GM19328 (cell line): ENCODE measurements at regions not wholly inside any gene's neighbourhood (a gene's known extent, or its start where the extent isn't known, plus 50 kb on each side); places are given as distances from the start of the nearest gene placed in this dataset.
"Not testable (repeated sequence)": the region's sequence is repeated elsewhere in the genome, so short reads cannot be mapped to it uniquely, and the experiment has no call there.

Experiments
- ATAC-seq: cut with Tn5 transposase; IDR thresholded peaks from one replicate; pipeline ENCODE4 v1.9.1; 2021; ENCODE audit warnings: mild to moderate bottlenecking, moderate library complexity; ENCODE audit not compliant: unreplicated experiment

DNA sequence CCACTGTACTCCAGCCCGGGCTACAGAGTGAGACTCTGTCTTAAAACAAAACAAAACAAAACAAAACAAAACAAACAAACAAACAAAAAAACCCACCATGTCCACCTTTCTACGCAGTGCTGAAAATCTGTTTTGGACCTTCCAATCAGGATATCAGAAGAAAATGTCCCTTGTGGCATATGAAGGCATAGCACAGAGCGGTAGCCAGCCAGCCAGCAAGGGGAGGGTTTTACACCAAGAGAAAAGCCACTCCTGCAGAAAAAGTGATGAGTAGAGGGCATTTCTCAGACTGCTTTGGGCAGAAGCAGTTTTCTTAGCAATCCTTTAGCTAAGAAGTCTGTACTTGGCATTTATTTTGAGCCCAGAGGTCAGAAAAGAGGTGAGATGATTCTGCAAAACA lies 612.2 kb downstream of the TYW1 start:
- ATAC-seq, result no peak

DNA sequence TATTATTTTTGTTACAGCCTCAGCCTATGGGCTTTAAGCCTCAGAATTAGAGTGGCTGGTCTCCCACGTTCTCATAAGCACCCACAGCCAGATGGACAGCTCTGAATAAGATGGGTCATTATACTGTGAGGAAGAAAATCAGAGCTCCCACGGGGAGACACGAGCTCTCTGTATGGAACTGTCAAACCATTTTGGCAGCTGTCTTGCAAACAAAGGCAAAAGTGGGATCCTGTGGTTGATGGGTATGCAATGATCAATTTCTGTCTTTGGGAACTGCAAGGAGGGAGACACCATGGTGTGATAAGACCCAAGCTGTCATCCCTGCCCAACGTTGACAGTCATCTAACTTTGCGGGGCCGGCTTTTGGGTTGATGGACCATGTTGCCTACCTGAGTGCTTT lies 614.3 kb downstream of the TYW1 start:
- ATAC-seq, result no peak

DNA sequence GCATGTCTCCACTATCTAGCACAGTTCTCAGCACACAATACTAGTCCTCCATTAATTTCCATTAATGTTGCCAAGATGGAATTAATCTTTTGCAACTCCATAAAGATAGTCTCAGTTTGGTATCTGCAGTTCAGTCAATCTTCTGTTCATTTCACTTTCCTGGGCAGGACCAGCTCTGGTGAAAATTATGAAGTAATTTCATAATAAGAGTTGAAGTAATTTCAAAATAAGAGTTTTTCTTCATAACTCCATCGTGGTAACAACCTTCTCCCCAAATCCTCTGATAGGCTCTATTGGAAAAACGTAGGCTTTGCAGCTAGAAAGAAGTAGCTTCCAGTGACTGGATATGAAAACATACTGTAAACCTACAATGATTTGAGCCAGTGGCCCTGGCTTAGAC lies 618.2 kb downstream of the TYW1 start:
- ATAC-seq, result no peak

DNA sequence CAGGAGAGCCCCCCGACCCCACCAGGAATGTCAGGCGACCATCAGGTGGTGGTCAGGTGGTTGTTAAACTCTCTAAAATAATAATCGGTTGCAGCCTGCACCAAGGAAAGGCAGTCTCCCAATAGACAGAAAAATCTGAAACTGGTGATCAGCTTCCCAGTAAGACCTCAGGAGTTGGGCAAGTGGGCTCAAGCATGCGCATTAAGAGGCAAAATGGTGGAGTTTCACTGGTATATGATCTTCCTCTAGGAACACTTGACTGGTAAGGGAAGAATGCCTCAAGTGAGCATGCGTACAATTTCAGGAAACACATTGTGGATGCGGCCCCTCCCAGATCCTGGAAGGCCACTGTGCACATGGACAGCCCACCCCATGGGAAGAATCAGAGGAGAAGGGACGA lies 619.9 kb downstream of the TYW1 start:
- no peak for ATAC-seq

DNA sequence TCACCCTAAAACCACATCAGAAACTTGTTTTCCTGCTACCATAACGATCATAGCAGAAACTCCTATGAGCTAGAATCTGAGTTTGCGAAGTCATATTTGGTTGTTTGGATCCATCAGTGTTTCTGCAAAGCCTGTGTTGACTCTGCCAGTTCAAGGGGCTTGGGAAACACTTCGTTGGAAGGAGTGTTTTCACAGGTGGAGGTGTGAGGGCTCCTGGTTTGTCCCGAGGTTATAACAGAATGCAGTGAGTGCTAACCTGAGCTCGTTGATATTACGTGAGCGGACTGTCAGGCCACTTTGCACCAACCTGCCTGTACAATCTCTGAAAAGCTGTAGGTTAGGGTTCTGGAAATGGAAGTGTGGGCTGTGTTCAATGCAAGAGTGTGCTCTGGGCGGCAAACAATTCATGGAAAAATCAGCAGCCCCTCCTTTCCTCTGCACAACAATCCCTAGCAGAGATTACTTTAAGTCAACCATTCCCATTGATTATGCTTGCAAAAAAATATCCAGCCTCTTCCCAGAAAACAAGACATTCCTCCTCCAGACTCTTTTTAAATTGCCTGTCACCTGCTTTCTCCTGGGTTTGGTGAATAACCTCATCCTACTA lies 622.0 kb downstream of the TYW1 start:
- ATAC-seq, result no peak

DNA sequence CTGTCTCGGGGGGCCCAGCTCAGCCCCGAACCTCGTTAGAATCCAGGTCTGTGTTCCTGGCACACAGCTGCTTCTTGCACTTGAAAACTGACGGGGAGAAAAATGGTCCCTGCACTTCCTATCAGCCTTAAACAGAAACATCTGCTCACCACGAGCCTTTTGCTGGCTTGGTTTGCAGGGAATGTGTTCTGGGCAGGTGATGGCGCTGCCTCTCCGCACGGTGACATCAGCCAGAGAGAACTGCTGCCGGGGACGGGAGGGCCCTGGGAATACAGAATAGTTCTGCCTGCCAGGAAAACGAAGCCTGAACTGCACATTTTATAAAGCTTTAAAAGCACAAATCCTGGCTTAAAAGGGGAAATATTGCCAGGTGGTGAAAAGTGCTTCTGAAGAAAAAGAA lies 622.5 kb downstream of the TYW1 start:
- ATAC-seq, result no peak

DNA sequence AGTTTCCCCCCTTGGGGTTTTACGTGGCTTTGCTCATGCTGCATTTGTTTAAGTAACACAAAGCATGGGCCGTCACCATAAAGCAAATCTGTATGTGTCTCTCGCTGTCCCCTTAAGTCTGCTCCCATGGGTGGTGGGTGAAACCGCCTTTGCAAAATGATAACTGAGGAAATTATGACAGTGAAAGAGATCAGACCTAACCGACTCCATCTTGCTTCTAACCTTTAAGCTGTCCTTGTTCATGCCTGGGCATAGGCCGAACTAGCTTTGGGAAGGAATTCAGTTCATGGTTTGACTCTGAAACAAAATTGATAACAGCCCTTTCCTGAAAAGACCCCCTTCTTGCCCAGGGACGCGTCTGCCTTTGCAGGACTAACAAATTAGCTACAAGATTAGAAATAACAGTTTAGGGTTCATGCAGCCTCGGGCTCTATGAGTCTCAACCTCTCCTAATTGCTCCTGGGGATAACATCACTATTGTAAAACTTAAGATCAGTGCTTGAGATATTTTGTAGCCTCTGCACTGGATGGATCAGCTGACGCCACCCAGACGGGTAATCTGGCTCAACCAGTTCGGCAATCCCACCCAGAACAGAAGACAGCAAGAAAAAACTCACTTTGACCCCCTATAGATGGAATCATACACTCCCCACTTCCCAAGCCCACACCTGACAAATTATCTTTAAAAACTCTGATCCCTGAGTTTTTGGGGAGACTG lies 623.7 kb downstream of the TYW1 start:
- ATAC-seq, result no peak

DNA sequence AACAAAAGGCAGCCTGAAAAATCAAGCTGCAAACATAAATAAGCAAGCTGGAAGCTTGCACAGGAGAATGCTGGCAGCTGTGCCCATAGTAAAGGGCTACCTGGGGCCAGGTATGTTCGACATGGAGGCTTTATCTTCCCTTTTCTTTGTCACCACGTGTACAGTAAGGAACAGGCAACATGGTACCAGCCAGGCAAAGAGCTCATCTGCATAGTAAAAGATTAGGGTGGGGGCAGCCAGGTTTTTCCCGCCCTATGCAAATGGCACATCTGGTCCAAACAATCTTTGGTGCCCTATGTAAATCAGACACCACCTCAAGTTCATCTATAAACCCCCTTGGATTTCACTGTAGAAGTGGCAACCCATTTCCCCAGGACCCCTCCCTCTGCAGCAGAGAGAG lies 625.1 kb downstream of the TYW1 start:
- ATAC-seq, result no peak

DNA sequence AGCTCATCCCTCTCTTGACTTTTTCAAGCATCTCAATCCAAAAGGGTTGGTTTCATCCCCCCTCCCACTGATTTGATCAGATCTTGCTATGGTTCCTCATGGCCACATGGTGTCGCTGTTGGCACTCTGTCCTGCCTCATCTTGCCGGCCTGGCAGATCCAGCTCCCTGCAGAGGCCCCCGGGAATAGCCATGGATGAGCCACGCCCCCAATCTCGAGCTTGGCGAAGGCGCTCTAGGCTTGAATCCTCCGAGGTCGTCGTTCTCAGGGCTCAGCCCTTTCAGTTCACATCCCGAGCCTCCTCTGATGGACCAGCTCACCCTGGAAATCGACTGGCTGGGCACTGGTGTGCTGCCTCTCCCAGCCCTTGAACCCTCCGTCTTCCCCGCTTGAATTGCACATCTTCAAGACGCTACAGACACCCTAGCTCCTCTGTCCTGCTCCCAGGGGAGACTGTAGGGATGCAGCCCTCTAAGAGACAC lies 628.7 kb downstream of the TYW1 start:
- no peak for ATAC-seq

DNA sequence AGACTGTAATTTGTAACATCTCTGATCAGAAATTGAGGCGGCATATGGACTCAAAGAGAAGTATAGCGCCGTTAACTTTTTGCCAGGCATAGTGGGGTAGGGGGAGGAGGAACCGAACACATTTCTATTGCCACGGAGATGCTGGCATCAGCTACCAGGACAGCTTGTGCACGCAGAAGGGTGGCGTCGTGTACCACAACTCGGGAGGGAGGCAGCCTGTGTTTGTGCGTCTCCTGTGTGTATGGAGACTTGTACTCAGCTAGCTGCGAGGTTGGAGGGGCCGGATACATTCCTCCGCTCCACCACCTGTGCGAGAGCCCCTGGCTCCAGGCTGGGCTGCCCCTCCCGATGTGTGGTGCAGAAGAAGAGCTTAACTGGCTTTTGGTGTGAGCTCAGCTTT lies 634.8 kb downstream of the TYW1 start:
- ATAC-seq, result no peak

DNA sequence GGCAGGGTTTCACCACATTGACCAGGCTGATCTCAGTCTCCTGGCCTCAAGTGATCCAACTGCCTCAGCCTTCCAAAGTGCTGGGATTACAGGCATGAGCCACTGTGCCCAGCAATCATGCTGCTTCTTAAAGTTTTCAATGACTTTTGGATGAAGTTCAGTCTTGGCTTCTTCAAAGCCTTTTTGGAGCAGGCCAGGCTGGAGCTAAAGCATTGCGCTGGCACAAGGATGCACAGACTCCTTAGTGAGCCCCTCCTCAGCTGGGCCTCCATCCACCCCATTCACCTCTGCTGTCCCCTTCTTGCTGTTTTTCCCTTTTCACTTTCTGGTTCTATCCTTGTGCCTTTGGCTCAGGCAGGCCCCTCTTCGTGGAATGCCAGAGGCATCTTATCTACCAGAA lies 638.6 kb downstream of the TYW1 start:
- ATAC-seq, result no peak

DNA sequence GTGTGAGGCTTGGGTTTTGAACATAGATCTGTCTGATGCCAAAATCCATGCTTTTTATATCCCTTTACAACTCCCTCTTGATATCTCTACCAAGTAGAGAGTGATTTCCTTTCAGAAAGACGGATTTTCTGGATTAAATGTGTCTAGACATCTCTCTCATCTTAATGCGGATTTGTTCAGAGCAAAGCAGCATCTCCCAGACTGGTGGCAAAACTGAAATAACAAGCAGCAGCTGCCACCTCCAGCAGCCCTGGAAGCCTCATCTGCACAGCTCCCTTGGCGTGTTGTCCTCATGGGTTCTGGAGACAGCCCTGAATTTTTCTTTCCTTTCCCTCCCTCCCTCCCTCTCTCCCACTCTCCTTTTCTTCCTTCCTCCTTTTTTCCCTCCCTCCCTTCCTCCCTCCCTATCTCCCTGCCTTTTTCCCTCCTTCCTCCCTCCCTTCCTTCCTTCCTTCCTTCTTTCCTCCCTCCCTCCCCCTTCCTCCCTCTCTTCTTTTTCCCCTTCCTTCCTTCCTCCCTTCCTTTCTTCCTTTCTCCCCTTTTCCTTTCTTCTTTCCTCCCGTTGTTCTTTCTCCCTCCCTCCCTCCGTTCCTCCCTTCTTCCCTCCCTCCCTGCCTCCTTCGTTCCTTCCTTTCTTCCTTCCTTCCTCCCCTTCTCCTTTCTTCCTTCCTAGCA lies 639.9 kb downstream of the TYW1 start:
- ATAC-seq, result no peak

DNA sequence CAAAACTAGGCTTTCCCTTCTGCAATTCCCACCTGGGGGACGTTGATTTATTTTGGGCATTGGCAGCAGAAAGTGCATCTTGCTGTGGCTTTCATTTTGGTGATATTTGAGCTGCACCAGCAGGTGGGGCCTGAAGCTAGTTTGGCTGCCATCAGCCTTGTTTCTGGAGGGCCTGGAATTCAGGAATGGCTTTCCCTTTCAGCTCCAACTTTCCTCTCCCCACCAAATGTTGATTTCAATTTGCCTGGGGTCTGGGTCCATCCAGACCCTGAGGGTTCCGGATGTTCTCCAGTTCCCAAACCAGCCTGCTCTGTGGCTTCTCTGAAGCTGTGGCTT lies 640.4 kb downstream of the TYW1 start:
- ATAC-seq, result no peak

DNA sequence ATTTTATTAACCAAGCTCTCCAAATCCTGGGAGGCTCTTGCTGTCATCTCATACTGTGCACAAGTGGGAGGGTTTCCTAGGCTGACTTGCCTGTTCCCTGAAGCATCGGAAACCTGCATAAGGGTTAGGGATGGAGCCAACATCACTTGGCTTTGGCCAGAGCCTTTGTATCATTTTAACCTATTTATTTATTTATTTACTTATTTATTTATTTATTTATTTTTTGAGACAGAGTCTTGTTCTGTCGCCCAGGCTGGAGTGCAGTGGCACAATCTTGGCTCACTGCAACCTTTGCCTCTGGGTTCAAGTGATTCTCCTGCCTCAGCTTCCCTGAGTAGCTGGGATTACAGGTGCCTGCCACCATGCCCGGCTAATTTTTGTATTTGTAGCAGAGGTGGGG lies 645.9 kb downstream of the TYW1 start:
- ATAC-seq, result not testable (repeated sequence)

DNA sequence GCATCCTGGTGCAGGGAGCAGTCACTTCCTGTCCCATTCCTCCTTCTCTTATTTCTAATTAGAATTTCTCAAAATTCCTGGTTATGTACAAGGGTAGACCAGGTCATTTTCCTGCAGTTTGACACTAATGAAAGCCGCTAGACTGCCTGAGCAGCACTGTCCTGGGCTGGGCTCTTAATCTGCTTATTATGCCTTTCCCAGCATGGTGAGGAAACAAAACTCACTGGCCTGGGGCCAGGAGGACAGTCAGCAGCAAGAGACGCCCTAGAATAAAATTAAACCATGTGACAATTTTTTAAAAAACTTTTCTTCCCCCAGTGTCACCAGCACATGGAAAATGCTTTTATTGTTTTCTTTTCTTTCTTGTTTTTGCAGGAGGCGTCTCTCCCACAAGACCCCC lies 647.5 kb downstream of the TYW1 start:
- no peak for ATAC-seq

DNA sequence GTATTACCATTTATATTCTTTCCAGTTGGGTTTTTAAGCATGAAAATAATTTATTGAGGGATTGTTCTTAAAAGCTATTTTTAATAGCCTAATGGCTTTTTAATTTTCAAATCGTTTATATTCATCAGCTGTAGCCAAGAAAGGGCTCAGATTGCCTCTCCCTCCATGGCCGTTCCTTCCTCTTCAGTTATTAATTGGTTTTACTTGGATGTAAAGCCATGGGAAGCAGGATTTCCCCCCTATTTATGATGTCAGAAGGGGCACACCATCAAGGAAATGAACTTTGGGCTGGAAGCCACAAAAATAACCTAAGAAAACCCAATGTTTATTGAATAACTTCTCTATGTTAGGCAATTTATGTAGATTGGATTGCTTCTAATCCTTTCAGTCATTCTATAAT lies 656.3 kb downstream of the TYW1 start:
- no peak for ATAC-seq

DNA sequence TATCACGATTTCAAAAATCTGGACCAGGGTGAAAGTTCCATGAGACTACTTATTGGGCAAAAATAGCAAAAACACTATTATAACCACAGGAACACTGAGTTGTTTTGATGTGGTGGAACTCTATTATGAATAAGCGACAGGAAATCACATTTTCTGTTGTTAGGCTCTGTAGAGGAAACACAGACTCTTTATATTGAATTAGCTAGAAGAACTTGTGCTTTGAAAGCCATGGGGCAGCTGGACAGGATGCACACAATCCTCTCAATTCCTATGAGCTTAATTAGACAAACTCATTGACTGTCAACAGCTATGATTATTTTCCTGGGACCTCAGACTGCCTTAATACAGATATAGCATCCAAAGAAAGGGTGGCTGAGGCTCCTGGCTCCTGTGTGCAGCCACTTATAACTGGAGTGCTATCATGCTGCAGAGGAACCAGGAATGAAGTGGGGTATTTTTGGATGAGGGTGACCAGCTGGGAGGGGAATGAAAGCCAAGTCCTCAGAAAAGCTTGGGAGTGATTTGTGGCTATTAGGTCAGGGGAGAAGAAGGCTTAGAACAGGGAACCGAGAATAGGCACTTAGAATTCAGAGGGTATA lies 657.3 kb downstream of the TYW1 start:
- ATAC-seq, result no peak

DNA sequence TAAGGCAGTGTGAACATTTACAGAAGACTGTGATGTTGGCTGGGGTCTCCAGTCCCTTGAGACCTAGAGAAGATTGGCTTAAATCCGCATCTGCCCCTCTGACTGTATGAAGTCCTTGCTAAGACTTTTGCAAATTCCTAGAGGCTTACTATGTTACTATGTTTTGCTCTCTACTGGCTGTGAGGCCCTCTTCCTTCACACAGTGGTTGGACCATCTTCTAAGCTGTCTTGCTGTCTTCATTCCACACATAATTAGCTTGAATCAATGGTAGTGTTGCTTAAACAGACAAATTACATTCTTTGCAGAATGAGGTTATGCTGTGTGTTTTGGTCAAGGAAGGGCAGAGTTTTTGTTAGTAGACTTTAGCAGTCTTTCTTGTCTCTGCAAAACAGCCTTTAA lies 658.0 kb downstream of the TYW1 start:
- ATAC-seq, result no peak

DNA sequence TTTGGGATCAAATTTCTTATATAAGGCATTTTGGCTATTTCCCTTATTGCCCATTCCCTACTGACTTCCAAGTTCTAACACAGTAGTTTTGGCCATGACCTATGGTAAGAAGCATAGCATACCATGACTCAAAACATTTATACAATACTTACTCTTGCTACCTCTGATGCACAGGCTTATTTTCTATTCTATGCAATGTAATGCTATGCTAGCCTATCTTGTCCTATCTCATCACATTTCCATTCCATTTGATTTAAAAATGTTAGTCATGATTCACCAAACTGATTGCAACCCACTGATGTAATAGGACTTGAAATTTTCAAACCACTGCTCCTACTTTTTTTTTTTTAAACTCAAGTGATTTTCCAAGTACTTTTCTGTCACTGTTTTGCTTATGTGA lies 658.5 kb downstream of the TYW1 start:
- no peak for ATAC-seq

DNA sequence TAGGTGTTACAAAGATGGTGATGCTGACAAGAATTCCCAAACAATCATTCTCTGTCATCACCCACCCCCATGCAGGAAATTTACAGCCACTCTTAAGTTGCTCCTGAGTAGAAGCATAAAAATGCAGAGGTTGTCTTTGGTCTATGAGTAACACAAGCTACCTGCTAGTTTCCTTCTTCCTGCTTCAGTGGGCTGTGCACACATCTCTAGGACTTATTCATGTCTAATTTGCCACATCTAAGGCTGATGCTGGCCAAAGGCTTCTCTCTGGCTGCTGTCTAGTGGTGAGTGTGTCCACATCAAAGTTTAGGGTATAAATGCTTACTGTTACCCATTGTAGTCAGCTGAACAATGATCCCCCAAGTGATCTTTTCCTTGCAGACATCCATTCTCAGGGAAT lies 662.5 kb downstream of the TYW1 start:
- no peak for ATAC-seq

DNA sequence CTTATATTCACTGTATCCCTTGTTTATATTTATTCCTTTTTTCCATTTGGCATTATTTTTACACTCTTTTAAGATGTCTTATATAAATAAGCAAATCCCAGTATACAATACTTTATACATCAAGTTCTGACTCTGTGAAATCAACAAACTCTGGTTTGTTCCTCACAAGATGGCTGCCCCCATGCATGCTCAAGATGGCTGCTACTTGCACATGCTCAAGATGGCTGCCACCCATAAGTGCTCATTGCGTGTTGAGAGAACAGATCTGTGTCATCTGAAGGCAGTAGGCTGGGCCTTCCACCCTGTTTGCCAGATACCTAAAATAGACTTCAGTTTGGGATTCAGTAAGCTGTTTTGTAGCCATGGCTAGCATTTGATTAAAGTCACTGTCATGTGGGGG lies 666.2 kb downstream of the TYW1 start:
- ATAC-seq, result no peak

DNA sequence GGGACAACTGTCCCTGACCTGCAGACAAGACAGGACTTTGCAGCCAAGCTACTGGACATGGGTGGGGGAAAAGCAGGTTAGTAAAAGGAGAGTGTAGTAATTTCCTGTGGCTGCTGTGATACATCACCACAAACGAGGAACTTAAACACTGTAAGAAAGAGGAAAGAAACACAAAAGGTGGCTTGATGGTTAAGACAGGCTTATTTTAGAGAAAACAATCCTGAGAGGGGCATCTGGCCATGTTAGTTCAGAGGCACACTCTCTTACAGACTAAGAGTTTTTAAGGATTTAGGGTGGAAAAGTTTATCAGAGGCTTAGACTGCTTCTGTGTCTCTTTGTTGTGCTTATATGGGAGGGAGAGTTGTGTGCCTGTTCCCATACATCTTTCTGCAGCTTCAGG lies 667.0 kb downstream of the TYW1 start:
- no peak for ATAC-seq
